ENCODE measurements at regions not wholly inside any gene's neighbourhood (a gene's known extent, or its start where the extent isn't known, plus 50 kb on each side); places are given as distances from the start of the nearest gene placed in this dataset.

DNA sequence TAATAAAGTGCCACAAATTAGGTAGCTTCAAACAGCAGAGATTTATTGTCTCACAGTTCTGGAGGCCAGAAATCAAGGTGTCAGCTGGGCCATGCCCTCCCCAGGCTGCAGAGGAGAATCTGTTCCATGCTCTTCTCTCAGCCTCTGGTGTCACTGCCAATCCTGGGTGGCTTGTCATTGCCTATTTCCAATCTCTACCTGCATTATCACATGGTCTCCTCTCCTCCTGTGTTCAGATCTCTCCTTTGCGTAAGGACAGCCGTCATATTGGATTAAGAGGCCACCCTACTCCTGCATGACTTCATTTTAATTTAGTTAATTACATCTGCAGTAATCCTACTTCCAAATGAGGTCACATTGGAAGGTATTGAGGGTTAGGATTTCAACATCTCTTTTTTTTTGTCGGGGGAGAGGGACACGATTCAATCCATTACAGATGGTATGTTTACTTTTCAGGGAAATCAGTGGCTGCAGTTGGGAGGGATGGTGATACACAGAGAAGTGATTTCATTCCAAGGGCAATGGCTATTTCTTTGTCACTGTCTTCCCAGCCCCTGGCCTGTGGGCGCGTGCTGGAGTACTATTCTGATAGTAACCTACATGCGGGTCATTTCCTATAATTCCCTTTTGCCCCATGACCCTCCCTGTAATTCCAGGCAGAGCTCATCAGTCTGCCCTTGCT, 169.4 kb downstream of the MINAR1 start:
- H3K36me3 Mint-ChIP-seq (ENCODE audit: insufficient read depth in 1 of 3, low read depth in 3 of 3): no peaks in the 10 kb centered on the region
- no peak overlapping the region for H4K8ac ChIP-seq (replicated peaks; ENCODE audit: insufficient read length, low read depth, low read length)
- TF ChIP-seq, protein P1, sequence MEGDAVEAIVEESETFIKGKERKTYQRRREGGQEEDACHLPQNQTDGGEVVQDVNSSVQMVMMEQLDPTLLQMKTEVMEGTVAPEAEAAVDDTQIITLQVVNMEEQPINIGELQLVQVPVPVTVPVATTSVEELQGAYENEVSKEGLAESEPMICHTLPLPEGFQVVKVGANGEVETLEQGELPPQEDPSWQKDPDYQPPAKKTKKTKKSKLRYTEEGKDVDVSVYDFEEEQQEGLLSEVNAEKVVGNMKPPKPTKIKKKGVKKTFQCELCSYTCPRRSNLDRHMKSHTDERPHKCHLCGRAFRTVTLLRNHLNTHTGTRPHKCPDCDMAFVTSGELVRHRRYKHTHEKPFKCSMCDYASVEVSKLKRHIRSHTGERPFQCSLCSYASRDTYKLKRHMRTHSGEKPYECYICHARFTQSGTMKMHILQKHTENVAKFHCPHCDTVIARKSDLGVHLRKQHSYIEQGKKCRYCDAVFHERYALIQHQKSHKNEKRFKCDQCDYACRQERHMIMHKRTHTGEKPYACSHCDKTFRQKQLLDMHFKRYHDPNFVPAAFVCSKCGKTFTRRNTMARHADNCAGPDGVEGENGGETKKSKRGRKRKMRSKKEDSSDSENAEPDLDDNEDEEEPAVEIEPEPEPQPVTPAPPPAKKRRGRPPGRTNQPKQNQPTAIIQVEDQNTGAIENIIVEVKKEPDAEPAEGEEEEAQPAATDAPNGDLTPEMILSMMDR (conservative IDR thresholded peaks at IDR 0.05): no peak
- no peaks in the 10 kb centered on the region for H3K23me2 ChIP-seq (ENCODE audit: insufficient read length, low read depth, low read length, poor library complexity, severe bottlenecking)
- no peaks in the 10 kb centered on the region for H3K4me1 Mint-ChIP-seq
- H4K91ac ChIP-seq (ENCODE audit: insufficient read length, low read depth, low read length): no peak overlapping the region
- H3K9ac ChIP-seq (ENCODE audit: extremely low read depth, insufficient read length, low read length): no peak overlapping the region
- peaks cover 2% of the 10 kb centered on the region for H3K27me3 Mint-ChIP-seq (ENCODE audit: low read depth)
- no peak overlapping the region for H2BK20ac ChIP-seq (ENCODE audit: low read depth, low read length, poor library complexity, severe bottlenecking)
- H2BK15ac ChIP-seq (ENCODE audit: low read depth, low read length): no peak overlapping the region
- WGBS (ENCODE audit: extremely low coverage, insufficient read length, low lambda C conversion rate): no CpG with 5 or more reads among the region's 7 CpGs
- H3K79me1 ChIP-seq (ENCODE audit: insufficient read depth, low read depth, low read length, poor library complexity, severe bottlenecking): no peaks in the 10 kb centered on the region
- no peak overlapping the region for H2BK120ac ChIP-seq (ENCODE audit: low read depth, low read length, poor library complexity, severe bottlenecking)
- no peak overlapping the region for H3K14ac ChIP-seq (ENCODE audit: insufficient read depth, low read length)
- no peak overlapping the region for H3K23ac ChIP-seq (ENCODE audit: insufficient read length, low read depth, low read length)
- no peaks in the 10 kb centered on the region for H4K20me1 ChIP-seq (ENCODE audit: control insufficient read depth, insufficient read depth, insufficient read length)
- H2BK12ac ChIP-seq (ENCODE audit: insufficient read length, low read depth, low read length): no peak overlapping the region
- H3K4me3 Mint-ChIP-seq: no peak overlapping the region
- DNase-seq: no peak
- no peak overlapping the region for H4K5ac ChIP-seq (ENCODE audit: insufficient read length, low read depth, low read length)
- no peaks in the 10 kb centered on the region for H3K9me3 ChIP-seq (ENCODE audit: control insufficient read depth, low read depth, low read length)
- no peak overlapping the region for H3K27ac Mint-ChIP-seq
- no peaks in the 10 kb centered on the region for H3K4me1 ChIP-seq (ENCODE audit: insufficient read depth, low read length)
- H3K27me3 ChIP-seq (ENCODE audit: insufficient read depth, low read length): no peaks in the 10 kb centered on the region
- no peak overlapping the region for H3K27ac ChIP-seq (ENCODE audit: insufficient read length, low read depth, low read length)
- no peak overlapping the region for H2BK5ac ChIP-seq (ENCODE audit: insufficient read length, low read length)
- no peaks in the 10 kb centered on the region for H3K9me3 Mint-ChIP-seq
- H3K4ac ChIP-seq (ENCODE audit: low read depth, low read length): no peak overlapping the region
- no peak overlapping the region for H2AK5ac ChIP-seq (ENCODE audit: insufficient read length, low read length)
- H3K79me2 ChIP-seq (ENCODE audit: insufficient read depth, low read length): no peaks in the 10 kb centered on the region
- no peak overlapping the region for H2AFZ ChIP-seq (ENCODE audit: low read length)
- H3K56ac ChIP-seq (ENCODE audit: insufficient read length, low read depth, low read length): no peak overlapping the region
- H3K4me2 ChIP-seq (ENCODE audit: insufficient read depth, insufficient read length, low read length): no peak overlapping the region
- no peak overlapping the region for H3T11ph ChIP-seq (ENCODE audit: low read length)
- H3K18ac ChIP-seq (ENCODE audit: insufficient read length, low read depth, low read length): no peak overlapping the region
